ENCODE measurements at regions not wholly inside any gene's neighbourhood (a gene's known extent, or its start where the extent isn't known, plus 50 kb on each side); places are given as distances from the start of the nearest gene placed in this dataset.

DNA sequence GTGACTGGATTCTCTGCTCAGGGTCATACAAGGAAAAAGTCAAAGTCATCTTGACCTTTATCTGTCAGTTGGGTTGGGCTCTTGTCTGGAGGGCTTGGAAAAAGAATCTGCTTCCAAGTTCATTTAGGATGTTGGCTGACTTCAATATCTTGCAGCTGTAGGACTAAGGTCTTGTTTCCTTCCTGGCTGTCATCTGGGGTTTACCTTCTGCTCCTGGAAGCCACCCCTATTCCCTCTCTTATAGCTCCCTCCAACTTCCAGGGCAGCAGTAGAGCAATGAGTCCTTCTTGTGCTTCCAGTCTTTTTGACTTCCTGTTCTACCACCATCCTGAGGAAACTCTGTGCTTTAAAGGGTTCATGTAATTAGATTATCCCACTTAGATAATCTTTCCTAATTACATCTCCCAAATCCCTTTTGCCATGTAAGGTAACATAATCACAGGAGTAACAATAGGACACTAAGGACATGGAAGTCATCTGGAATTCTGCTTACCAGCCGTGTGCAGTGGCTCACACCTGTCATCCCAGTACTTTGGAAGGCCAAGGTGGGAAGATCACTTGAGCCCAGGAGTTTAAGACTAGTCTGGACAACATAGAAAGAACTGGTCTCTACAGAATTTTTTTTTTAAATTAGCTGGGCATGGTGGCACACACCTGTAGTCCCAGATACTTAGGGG, 170.7 kb upstream of the KITLG start:
- Histone ChIP-seq H3K27me3 (ENCODE audit: control insufficient read depth, low read length) (no peaks in the 10 kb centered on the region), H3K4me3 (ENCODE audit: low read length) (no peak overlapping the region), H3K4me1 (ENCODE audit: control insufficient read depth, low read length) (no peaks in the 10 kb centered on the region), H3K4me2 (ENCODE audit: low read length) (no peak overlapping the region), H3K79me2 (ENCODE audit: control insufficient read depth, low read length) (no peaks in the 10 kb centered on the region), H3K9me3 (ENCODE audit: control insufficient read depth, insufficient read depth, low read length) (no peaks in the 10 kb centered on the region), H3K36me3 (ENCODE audit: control insufficient read depth, low read length) (no peaks in the 10 kb centered on the region), H3K27ac (ENCODE audit: low read depth, low read length) (no peak overlapping the region), H4K20me1 (ENCODE audit: control insufficient read depth, insufficient read depth, low read depth, low read length) (no peaks in the 10 kb centered on the region), H3K9me2 (replicated peaks; ENCODE audit: control insufficient read depth, low read length) (no peaks in the 10 kb centered on the region), H3F3A (ENCODE audit: control insufficient read depth, insufficient read depth) (no peaks in the 10 kb centered on the region)
- TF ChIP-seq EZH2phosphoT487 (IDR thresholded peaks at IDR 0.05; ENCODE audit: borderline replicate concordance, low read length) = no peak
- TF ChIP-seq, protein P1, sequence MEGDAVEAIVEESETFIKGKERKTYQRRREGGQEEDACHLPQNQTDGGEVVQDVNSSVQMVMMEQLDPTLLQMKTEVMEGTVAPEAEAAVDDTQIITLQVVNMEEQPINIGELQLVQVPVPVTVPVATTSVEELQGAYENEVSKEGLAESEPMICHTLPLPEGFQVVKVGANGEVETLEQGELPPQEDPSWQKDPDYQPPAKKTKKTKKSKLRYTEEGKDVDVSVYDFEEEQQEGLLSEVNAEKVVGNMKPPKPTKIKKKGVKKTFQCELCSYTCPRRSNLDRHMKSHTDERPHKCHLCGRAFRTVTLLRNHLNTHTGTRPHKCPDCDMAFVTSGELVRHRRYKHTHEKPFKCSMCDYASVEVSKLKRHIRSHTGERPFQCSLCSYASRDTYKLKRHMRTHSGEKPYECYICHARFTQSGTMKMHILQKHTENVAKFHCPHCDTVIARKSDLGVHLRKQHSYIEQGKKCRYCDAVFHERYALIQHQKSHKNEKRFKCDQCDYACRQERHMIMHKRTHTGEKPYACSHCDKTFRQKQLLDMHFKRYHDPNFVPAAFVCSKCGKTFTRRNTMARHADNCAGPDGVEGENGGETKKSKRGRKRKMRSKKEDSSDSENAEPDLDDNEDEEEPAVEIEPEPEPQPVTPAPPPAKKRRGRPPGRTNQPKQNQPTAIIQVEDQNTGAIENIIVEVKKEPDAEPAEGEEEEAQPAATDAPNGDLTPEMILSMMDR (IDR thresholded peaks at IDR 0.05; ENCODE audit: low read depth, low read length, poor library complexity, severe bottlenecking) = no peak

DNA sequence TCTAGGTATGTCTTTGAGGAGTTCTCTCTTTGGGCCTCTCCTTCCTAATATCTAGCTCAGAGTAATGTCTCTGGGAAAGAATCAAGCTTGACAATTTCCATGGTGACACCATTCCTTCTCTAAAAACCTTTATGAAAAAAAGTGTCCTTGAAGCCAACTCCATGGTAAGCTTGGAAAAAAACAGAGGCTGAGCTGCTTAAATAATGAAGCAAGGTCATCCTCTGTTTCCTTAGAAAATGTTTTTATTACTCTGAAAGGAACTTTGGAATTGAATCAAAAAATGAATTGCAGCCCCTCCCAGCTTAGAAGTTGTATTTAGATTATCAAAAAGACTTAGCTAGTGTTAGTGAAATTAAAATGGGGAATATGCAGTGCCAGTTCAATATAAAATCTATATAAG, 166.1 kb upstream of the KITLG start:
- no peak overlapping the region for H3K27ac ChIP-seq (ENCODE audit: low read depth, low read length)
- TF ChIP-seq EZH2phosphoT487 (IDR thresholded peaks at IDR 0.05; ENCODE audit: borderline replicate concordance, low read length) = no peak
- TF ChIP-seq, protein P1 (IDR thresholded peaks at IDR 0.05; ENCODE audit: low read depth, low read length, poor library complexity, severe bottlenecking) = no peak
- no peaks in the 10 kb centered on the region for H3K9me3 ChIP-seq (ENCODE audit: control insufficient read depth, insufficient read depth, low read length)
- no peaks in the 10 kb centered on the region for H3K4me1 ChIP-seq (ENCODE audit: control insufficient read depth, low read length)
- H3K27me3 ChIP-seq (ENCODE audit: control insufficient read depth, low read length) = no peaks in the 10 kb centered on the region
- H3K4me3 ChIP-seq (ENCODE audit: low read length) = no peak overlapping the region
- no peaks in the 10 kb centered on the region for H3K36me3 ChIP-seq (ENCODE audit: control insufficient read depth, low read length)
- H3K4me2 ChIP-seq (ENCODE audit: low read length) = no peak overlapping the region
- no peaks in the 10 kb centered on the region for H3K9me2 ChIP-seq (replicated peaks; ENCODE audit: control insufficient read depth, low read length)
- H3F3A ChIP-seq (ENCODE audit: control insufficient read depth, insufficient read depth) = no peaks in the 10 kb centered on the region
- H3K79me2 ChIP-seq (ENCODE audit: control insufficient read depth, low read length) = no peaks in the 10 kb centered on the region
- H4K20me1 ChIP-seq (ENCODE audit: control insufficient read depth, insufficient read depth, low read depth, low read length) = no peaks in the 10 kb centered on the region

DNA sequence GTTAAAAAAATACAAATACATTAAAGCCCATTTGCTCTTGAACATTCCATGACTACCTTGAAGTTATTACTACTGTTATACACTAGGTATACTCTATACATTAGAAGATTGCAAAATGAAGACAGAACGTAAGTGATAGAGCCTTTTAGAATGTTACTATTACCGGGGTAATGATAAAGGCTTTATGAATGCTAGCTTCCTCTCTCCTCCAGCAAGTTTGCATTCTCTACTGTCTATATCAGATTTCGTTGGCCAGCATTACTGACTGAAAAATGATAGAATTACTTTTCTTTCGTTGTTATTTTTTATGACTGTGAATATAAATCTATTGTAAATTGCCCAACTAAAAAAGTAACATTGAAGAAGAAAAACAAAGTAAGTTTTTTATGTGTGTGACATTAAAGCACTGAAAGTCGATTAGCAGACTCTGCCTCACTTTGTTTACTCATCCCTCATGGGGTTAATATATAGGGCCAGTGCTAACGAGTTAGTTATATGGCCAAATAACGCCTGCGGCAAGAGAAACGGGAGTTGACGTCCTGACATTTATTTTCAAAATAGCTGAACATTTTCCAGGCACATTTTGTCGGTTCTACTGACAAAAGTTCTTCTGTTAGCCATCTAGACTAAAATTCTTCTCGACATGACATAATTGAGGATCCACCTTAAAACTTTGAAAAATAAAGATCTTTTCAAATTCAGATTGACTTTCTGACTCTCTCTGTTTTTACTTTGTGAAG, 163.8 kb upstream of the KITLG start:
- H3K4me1 ChIP-seq (ENCODE audit: control insufficient read depth, low read length) = no peaks in the 10 kb centered on the region
- H3K79me2 ChIP-seq (ENCODE audit: control insufficient read depth, low read length) = no peaks in the 10 kb centered on the region
- no peak overlapping the region for H3K4me3 ChIP-seq (ENCODE audit: low read length)
- no peaks in the 10 kb centered on the region for H3K9me2 ChIP-seq (replicated peaks; ENCODE audit: control insufficient read depth, low read length)
- no peaks in the 10 kb centered on the region for H4K20me1 ChIP-seq (ENCODE audit: control insufficient read depth, insufficient read depth, low read depth, low read length)
- no peak overlapping the region for H3K27ac ChIP-seq (ENCODE audit: low read depth, low read length)
- no peaks in the 10 kb centered on the region for H3K36me3 ChIP-seq (ENCODE audit: control insufficient read depth, low read length)
- H3F3A ChIP-seq (ENCODE audit: control insufficient read depth, insufficient read depth) = no peaks in the 10 kb centered on the region
- no peaks in the 10 kb centered on the region for H3K27me3 ChIP-seq (ENCODE audit: control insufficient read depth, low read length)
- TF ChIP-seq EZH2phosphoT487 (IDR thresholded peaks at IDR 0.05; ENCODE audit: borderline replicate concordance, low read length) = no peak
- TF ChIP-seq, protein P1 (IDR thresholded peaks at IDR 0.05; ENCODE audit: low read depth, low read length, poor library complexity, severe bottlenecking) = no peak
- no peak overlapping the region for H3K4me2 ChIP-seq (ENCODE audit: low read length)
- H3K9me3 ChIP-seq (ENCODE audit: control insufficient read depth, insufficient read depth, low read length) = no peaks in the 10 kb centered on the region

Data from DOHH2 (cell line).